ENCODE measurements at regions not wholly inside any gene's neighbourhood (a gene's known extent, or its start where the extent isn't known, plus 50 kb on each side); places are given as distances from the start of the nearest gene placed in this dataset.

DNA sequence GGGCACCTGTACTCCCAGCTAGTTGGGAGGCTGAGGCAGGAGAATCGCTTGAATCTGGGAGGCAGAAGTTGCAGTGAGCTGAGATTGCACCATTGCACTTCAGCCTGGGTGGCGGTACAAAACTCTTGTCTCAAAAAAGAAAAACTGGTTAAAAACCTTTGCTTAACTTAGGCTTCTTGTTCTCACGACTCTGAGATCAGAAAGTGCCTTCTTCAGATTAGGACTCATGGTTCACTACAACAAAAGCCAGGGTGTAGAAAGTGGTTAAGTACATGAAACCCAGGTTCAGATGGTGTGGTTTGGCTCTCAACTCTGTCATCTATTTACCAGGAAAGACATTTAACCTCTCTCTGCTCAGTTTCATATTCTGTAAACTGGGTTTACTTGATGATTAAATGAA is 168.4 kb downstream of the TUSC7 start:
- no peak for DNase-seq (ENCODE audit: extremely low spot score in 2 of 2)
- no peak overlapping the region for H3K27ac ChIP-seq
- H3K4me1 ChIP-seq, result no peaks in the 10 kb centered on the region
- no peaks in the 10 kb centered on the region for H3K36me3 ChIP-seq
- intact Hi-C loops (cut with DNase I), result no loop called here
- no peak overlapping the region for H3K4me3 ChIP-seq
- no peaks in the 10 kb centered on the region for H3K9me3 ChIP-seq
- TF ChIP-seq CTCF (IDR thresholded peaks at IDR 0.05) (no peak), POLR2AphosphoS5 (IDR thresholded peaks at IDR 0.05; ENCODE audit: insufficient read depth in 1 of 2, low read depth in 1 of 2) (no peak), POLR2A (IDR thresholded peaks at IDR 0.05) (no peak)
- no peaks in the 10 kb centered on the region for H3K27me3 ChIP-seq

DNA sequence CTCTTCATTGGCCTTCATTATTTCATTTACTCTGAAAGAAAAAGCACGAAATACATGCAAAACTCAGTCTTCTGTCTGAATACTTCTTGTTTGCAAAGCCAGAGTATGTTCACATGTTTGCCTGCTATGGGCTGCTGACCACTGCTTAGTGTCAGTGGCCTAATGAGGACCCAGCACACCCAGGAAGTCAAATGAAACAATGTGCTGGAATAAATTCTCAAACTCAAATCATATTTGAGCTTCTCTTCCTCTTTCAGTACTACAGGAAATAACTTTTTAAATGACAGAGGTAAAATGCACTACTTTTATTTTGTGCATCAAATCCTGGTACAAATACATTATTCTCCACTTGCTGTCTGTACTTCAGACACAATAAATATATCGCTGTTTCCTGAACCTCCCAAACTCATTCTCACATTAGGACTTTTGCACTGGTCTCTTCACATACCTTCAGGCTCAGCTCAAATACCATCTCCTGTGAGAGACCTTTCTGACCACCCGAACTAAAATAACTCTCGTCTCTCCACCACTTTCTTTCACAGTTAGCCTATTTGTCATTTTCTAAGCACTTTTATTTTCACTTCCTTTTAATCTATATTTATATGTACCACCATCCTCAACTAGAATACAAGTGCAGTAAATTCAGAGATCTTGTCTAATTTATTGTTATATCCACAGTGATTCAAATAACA is 176.8 kb downstream of the TUSC7 start:
- intact Hi-C loops (cut with DNase I), result no loop called here
- Histone ChIP-seq H3K36me3 (no peaks in the 10 kb centered on the region), H3K9me3 (no peaks in the 10 kb centered on the region), H3K4me1 (no peaks in the 10 kb centered on the region), H3K27ac (no peak overlapping the region), H3K27me3 (no peaks in the 10 kb centered on the region), H3K4me3 (no peak overlapping the region)
- no peak for DNase-seq (ENCODE audit: extremely low spot score in 2 of 2)
- TF ChIP-seq POLR2AphosphoS5 (IDR thresholded peaks at IDR 0.05; ENCODE audit: insufficient read depth in 1 of 2, low read depth in 1 of 2) (no peak), POLR2A (IDR thresholded peaks at IDR 0.05) (no peak), CTCF (IDR thresholded peaks at IDR 0.05) (no peak)

- H3K36me3 ChIP-seq, result no peaks in the 10 kb centered on the region
- TF ChIP-seq CTCF (IDR thresholded peaks at IDR 0.05) (no peak), POLR2AphosphoS5 (IDR thresholded peaks at IDR 0.05; ENCODE audit: insufficient read depth in 1 of 2, low read depth in 1 of 2) (no peak)
Measured at GRCh38 chr3:116896116-116896515, 186.5 kb downstream of the TUSC7 start.

GRCh38 chr3:116897382-116897781 is 187.8 kb downstream of the TUSC7 start:
- H3K36me3 ChIP-seq, result no peaks in the 10 kb centered on the region
- no peak for DNase-seq (ENCODE audit: extremely low spot score in 2 of 2)
- no peak overlapping the region for H3K27ac ChIP-seq
- H3K4me3 ChIP-seq, result no peak overlapping the region
- no peaks in the 10 kb centered on the region for H3K9me3 ChIP-seq
- H3K4me1 ChIP-seq, result no peaks in the 10 kb centered on the region
- no peaks in the 10 kb centered on the region for H3K27me3 ChIP-seq
- TF ChIP-seq CTCF (IDR thresholded peaks at IDR 0.05) (no peak), POLR2A (IDR thresholded peaks at IDR 0.05) (no peak), POLR2AphosphoS5 (IDR thresholded peaks at IDR 0.05; ENCODE audit: insufficient read depth in 1 of 2, low read depth in 1 of 2) (no peak)
- intact Hi-C loops (cut with DNase I), result no loop called here

More at GRCh38 chr3:116896116-116896515, 186.5 kb downstream of the TUSC7 start:
- intact Hi-C loops (cut with DNase I), result no loop called here
- Histone ChIP-seq H3K27me3 (no peaks in the 10 kb centered on the region), H3K9me3 (no peaks in the 10 kb centered on the region), H3K4me3 (no peak overlapping the region), H3K27ac (no peak overlapping the region), H3K4me1 (no peaks in the 10 kb centered on the region)
- no peak for DNase-seq (ENCODE audit: extremely low spot score in 2 of 2)

DNA sequence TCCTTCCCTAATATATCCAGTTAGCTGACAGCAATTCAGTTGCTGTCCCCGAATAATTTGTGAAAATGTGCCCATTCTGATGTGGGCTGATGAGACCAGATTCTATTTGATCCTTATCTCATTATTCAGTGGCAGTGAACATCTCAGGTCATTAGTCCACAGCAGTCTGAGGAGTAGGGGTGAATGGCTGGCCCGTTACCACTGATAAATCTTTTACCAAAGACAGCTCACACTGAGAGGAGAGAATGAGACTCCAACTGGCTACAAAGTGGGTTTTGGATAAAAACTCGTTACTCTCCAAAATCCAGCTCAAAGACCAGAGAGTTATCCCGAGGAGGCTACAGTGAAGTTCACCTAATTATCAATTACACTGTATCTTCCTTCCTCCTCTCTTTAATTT is 189.7 kb downstream of the TUSC7 start:
- Histone ChIP-seq H3K4me3 (no peak overlapping the region), H3K36me3 (no peaks in the 10 kb centered on the region), H3K4me1 (no peaks in the 10 kb centered on the region), H3K9me3 (no peaks in the 10 kb centered on the region), H3K27me3 (no peaks in the 10 kb centered on the region), H3K27ac (no peak overlapping the region)
- DNase-seq (ENCODE audit: extremely low spot score in 2 of 2), result no peak
- intact Hi-C loops (cut with DNase I), result no loop called here
- no peak for TF ChIP-seq CTCF (IDR thresholded peaks at IDR 0.05)
- no peak for TF ChIP-seq POLR2A (IDR thresholded peaks at IDR 0.05)
